B cell (primary cell): ENCODE measurements at regions not wholly inside any gene's neighbourhood (a gene's known extent, or its start where the extent isn't known, plus 50 kb on each side); places are given as distances from the start of the nearest gene placed in this dataset.

Experiments
- EZH2 ChIP-seq: IDR thresholded peaks from 2 replicates; pipeline ENCODE4 v1.6.1; 2012; ENCODE audit warnings: borderline replicate concordance, low read depth, mild to moderate bottlenecking, moderate library complexity, low read length; ENCODE audit not compliant: insufficient read depth, poor library complexity, severe bottlenecking
- TF ChIP-seq, protein P1 (sequence below): fragments of 200-600 bp; IDR thresholded peaks from one replicate; pipeline ENCODE4 v1.8.0; 2022; ENCODE audit warnings: antibody characterized with exemption, mild to moderate bottlenecking

DNA sequence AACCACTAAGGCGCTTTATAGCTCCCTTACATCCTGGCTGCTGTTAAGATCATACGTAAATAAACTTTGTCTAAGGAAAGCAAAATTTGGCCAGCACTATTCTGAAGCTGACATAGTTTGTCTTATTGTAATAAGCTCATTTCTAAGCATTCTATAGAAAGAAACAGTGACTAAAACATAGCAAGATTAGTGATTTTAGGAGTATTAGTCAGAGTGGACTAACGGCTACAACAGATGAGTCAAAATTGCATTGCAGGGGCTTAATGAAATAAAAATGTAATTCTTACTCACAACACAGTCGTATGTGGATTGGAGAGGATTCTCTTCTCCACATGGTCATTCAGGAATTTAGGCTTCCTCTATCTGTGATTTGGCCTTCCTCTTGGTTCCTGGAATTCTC lies 347.6 kb downstream of the GADD45G start:
- TF ChIP-seq, protein P1, sequence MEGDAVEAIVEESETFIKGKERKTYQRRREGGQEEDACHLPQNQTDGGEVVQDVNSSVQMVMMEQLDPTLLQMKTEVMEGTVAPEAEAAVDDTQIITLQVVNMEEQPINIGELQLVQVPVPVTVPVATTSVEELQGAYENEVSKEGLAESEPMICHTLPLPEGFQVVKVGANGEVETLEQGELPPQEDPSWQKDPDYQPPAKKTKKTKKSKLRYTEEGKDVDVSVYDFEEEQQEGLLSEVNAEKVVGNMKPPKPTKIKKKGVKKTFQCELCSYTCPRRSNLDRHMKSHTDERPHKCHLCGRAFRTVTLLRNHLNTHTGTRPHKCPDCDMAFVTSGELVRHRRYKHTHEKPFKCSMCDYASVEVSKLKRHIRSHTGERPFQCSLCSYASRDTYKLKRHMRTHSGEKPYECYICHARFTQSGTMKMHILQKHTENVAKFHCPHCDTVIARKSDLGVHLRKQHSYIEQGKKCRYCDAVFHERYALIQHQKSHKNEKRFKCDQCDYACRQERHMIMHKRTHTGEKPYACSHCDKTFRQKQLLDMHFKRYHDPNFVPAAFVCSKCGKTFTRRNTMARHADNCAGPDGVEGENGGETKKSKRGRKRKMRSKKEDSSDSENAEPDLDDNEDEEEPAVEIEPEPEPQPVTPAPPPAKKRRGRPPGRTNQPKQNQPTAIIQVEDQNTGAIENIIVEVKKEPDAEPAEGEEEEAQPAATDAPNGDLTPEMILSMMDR: no peak
- no peak for TF ChIP-seq EZH2
